Activated T-cell treated with anti-CD3 and anti-CD28 coated beads, Interleukin-2, amount 50 U/mL, for 72 hours (primary cell): ENCODE measurements at regions not wholly inside any gene's neighbourhood (a gene's known extent, or its start where the extent isn't known, plus 50 kb on each side); places are given as distances from the start of the nearest gene placed in this dataset.

ENCODE experiments used
- ATAC-seq, 2 donors: fragments of 150-1000 bp; cut with Tn5 transposase; replicated peaks in 1 of 2; 2 replicates each; pipeline ENCODE4 v1.10.0; 2021; ENCODE audit warnings: moderate library complexity in 2 of 2, mild to moderate bottlenecking in 1 of 2
- DNase-seq, 2 donors: peaks; one replicate each; pipeline ENCODE4 v3.0.0; 2021 to 2022; ENCODE audit warnings: mixed read lengths in 1 of 2
- H3K27ac Mint-ChIP-seq: one replicate; pipeline ENCODE4 v1.8.0; 2022; ENCODE audit warnings: mild to moderate bottlenecking, moderate library complexity, mixed read lengths
- H3K27me3 Mint-ChIP-seq: one replicate; pipeline ENCODE4 v1.8.0; 2022; ENCODE audit warnings: low read depth, mixed read lengths
- H3K36me3 Mint-ChIP-seq, 2 donors: one replicate each; pipeline ENCODE4 v1.8.0; 2022; ENCODE audit warnings: mixed read lengths in 2 of 2, mild to moderate bottlenecking in 1 of 2; ENCODE audit not compliant: insufficient read depth in 2 of 2
- H3K4me1 Mint-ChIP-seq: one replicate; pipeline ENCODE4 v1.8.0; 2022; ENCODE audit warnings: low read depth, mixed read lengths
- H3K4me3 Mint-ChIP-seq, 2 donors: one replicate each; pipeline ENCODE4 v1.8.0; 2022; ENCODE audit warnings: mild to moderate bottlenecking in 2 of 2, mixed read lengths in 2 of 2, moderate library complexity in 2 of 2
- H3K9me3 Mint-ChIP-seq, 2 donors: one replicate each; pipeline ENCODE4 v1.8.0; 2022; ENCODE audit warnings: mixed read lengths in 2 of 2

GRCh38 chr7:156139633-156140032, 327.4 kb upstream of the SHH start:
- no peak for ATAC-seq
- no peak overlapping the region for H3K27ac Mint-ChIP-seq
- no peaks in the 10 kb centered on the region for H3K36me3 Mint-ChIP-seq

GRCh38 chr7:156139112-156139511, 326.8 kb upstream of the SHH start:
- Mint-ChIP-seq H3K27me3 (peaks cover 5% of the 10 kb centered on the region), H3K4me3 (no peak overlapping the region), H3K36me3 (no peaks in the 10 kb centered on the region), H3K4me1 (no peaks in the 10 kb centered on the region), H3K27ac (no peak overlapping the region), H3K9me3 (no peaks in the 10 kb centered on the region)
- no peak for ATAC-seq
- no peak for DNase-seq

More at GRCh38 chr7:156139633-156140032, 327.4 kb upstream of the SHH start:
- Mint-ChIP-seq H3K27me3 (peaks cover 5% of the 10 kb centered on the region), H3K4me1 (no peaks in the 10 kb centered on the region), H3K4me3 (no peak overlapping the region), H3K9me3 (no peaks in the 10 kb centered on the region)
- DNase-seq, result no peak

- Mint-ChIP-seq H3K27me3 (no peaks in the 10 kb centered on the region), H3K9me3 (no peaks in the 10 kb centered on the region), H3K4me1 (no peaks in the 10 kb centered on the region), H3K36me3 (no peaks in the 10 kb centered on the region), H3K4me3 (no peak overlapping the region), H3K27ac (no peak overlapping the region)
- ATAC-seq (no peak), DNase-seq (no peak)
Measured at GRCh38 chr7:156131881-156132280, 319.6 kb upstream of the SHH start.

- H3K27ac Mint-ChIP-seq, result no peak overlapping the region
- no peaks in the 10 kb centered on the region for H3K36me3 Mint-ChIP-seq
- ATAC-seq (no peak), DNase-seq (no peak)
- no peaks in the 10 kb centered on the region for H3K9me3 Mint-ChIP-seq
- H3K4me3 Mint-ChIP-seq, result no peak overlapping the region
- H3K27me3 Mint-ChIP-seq, result no peaks in the 10 kb centered on the region
- H3K4me1 Mint-ChIP-seq, result no peaks in the 10 kb centered on the region
Measured at GRCh38 chr7:156129522-156129921, 317.3 kb upstream of the SHH start.

GRCh38 chr7:156128496-156128895, 316.2 kb upstream of the SHH start:
- H3K4me3 Mint-ChIP-seq, result no peak overlapping the region
- H3K4me1 Mint-ChIP-seq, result no peaks in the 10 kb centered on the region
- DNase-seq (no peak), ATAC-seq (no peak)
- H3K9me3 Mint-ChIP-seq, result no peaks in the 10 kb centered on the region
- H3K27ac Mint-ChIP-seq, result no peak overlapping the region
- no peaks in the 10 kb centered on the region for H3K36me3 Mint-ChIP-seq
- no peaks in the 10 kb centered on the region for H3K27me3 Mint-ChIP-seq

- H3K27me3 Mint-ChIP-seq, result no peaks in the 10 kb centered on the region
- no peak overlapping the region for H3K27ac Mint-ChIP-seq
- DNase-seq (no peak), ATAC-seq (no peak)
- no peaks in the 10 kb centered on the region for H3K36me3 Mint-ChIP-seq
- no peak overlapping the region for H3K4me3 Mint-ChIP-seq
- no peaks in the 10 kb centered on the region for H3K9me3 Mint-ChIP-seq
- no peaks in the 10 kb centered on the region for H3K4me1 Mint-ChIP-seq
Measured at GRCh38 chr7:156127166-156128134, 315.2 kb upstream of the SHH start.

- no peaks in the 10 kb centered on the region for H3K36me3 Mint-ChIP-seq
- no peaks in the 10 kb centered on the region for H3K9me3 Mint-ChIP-seq
- DNase-seq (no peak), ATAC-seq (no peak)
- no peaks in the 10 kb centered on the region for H3K27me3 Mint-ChIP-seq
- H3K4me1 Mint-ChIP-seq, result no peaks in the 10 kb centered on the region
- no peak overlapping the region for H3K27ac Mint-ChIP-seq
- H3K4me3 Mint-ChIP-seq, result no peak overlapping the region
Measured at GRCh38 chr7:156125841-156126730, 313.8 kb upstream of the SHH start.

- Mint-ChIP-seq H3K4me3 (no peak overlapping the region), H3K9me3 (no peaks in the 10 kb centered on the region), H3K36me3 (no peaks in the 10 kb centered on the region), H3K27me3 (no peaks in the 10 kb centered on the region), H3K27ac (no peak overlapping the region), H3K4me1 (no peaks in the 10 kb centered on the region)
- ATAC-seq (no peak), DNase-seq (no peak)
Measured at GRCh38 chr7:156124356-156124755, 312.1 kb upstream of the SHH start.

GRCh38 chr7:156123362-156123761, 311.1 kb upstream of the SHH start:
- no peaks in the 10 kb centered on the region for H3K36me3 Mint-ChIP-seq
- no peak for ATAC-seq
- no peaks in the 10 kb centered on the region for H3K9me3 Mint-ChIP-seq
- no peak overlapping the region for H3K4me3 Mint-ChIP-seq
- H3K27me3 Mint-ChIP-seq, result no peaks in the 10 kb centered on the region
- no peaks in the 10 kb centered on the region for H3K4me1 Mint-ChIP-seq
- no peak for DNase-seq
- no peak overlapping the region for H3K27ac Mint-ChIP-seq

- no peak for ATAC-seq
- Mint-ChIP-seq H3K36me3 (no peaks in the 10 kb centered on the region), H3K9me3 (no peaks in the 10 kb centered on the region), H3K4me1 (no peaks in the 10 kb centered on the region), H3K27me3 (no peaks in the 10 kb centered on the region), H3K4me3 (no peak overlapping the region), H3K27ac (no peak overlapping the region)
- no peak for DNase-seq
Measured at GRCh38 chr7:156122752-156123354, 310.6 kb upstream of the SHH start.

- H3K9me3 Mint-ChIP-seq, result no peaks in the 10 kb centered on the region
Measured at GRCh38 chr7:156121956-156122355, 309.7 kb upstream of the SHH start.

GRCh38 chr7:156121434-156121833, 309.2 kb upstream of the SHH start:
- no peak for ATAC-seq
- H3K4me1 Mint-ChIP-seq, result no peaks in the 10 kb centered on the region
- H3K36me3 Mint-ChIP-seq, result no peaks in the 10 kb centered on the region
- H3K27me3 Mint-ChIP-seq, result no peaks in the 10 kb centered on the region
- H3K4me3 Mint-ChIP-seq, result no peak overlapping the region
- H3K27ac Mint-ChIP-seq, result no peak overlapping the region
- DNase-seq, result no peak
- H3K9me3 Mint-ChIP-seq, result no peaks in the 10 kb centered on the region

More at GRCh38 chr7:156121956-156122355, 309.7 kb upstream of the SHH start:
- ATAC-seq (no peak), DNase-seq (no peak)
- H3K4me1 Mint-ChIP-seq, result no peaks in the 10 kb centered on the region
- no peak overlapping the region for H3K27ac Mint-ChIP-seq
- H3K36me3 Mint-ChIP-seq, result no peaks in the 10 kb centered on the region
- no peaks in the 10 kb centered on the region for H3K27me3 Mint-ChIP-seq
- no peak overlapping the region for H3K4me3 Mint-ChIP-seq

GRCh38 chr7:156120552-156120951, 308.3 kb upstream of the SHH start:
- H3K9me3 Mint-ChIP-seq, result no peaks in the 10 kb centered on the region
- no peaks in the 10 kb centered on the region for H3K36me3 Mint-ChIP-seq
- DNase-seq (no peak), ATAC-seq (no peak)
- H3K4me1 Mint-ChIP-seq, result no peaks in the 10 kb centered on the region
- no peaks in the 10 kb centered on the region for H3K27me3 Mint-ChIP-seq
- no peak overlapping the region for H3K4me3 Mint-ChIP-seq
- no peak overlapping the region for H3K27ac Mint-ChIP-seq
